ENCODE measurements at regions not wholly inside any gene's neighbourhood (a gene's known extent, or its start where the extent isn't known, plus 50 kb on each side); places are given as distances from the start of the nearest gene placed in this dataset.

- H3K27me3 ChIP-seq (ENCODE audit: control insufficient read depth in 3 of 3, insufficient read depth in 3 of 3, low read length in 3 of 3) = no peaks in the 10 kb centered on the region
- H3K4me3 ChIP-seq (ENCODE audit: low read depth in 1 of 3, low read length in 3 of 3) = no peak overlapping the region
- H3K27ac ChIP-seq (ENCODE audit: low read depth in 1 of 3, low read length in 2 of 3) = no peak overlapping the region
- FAIRE-seq (no peak), DNase-seq (no peak)
- H3K4me1 ChIP-seq (ENCODE audit: control insufficient read depth in 3 of 3, insufficient read depth in 2 of 3, low read depth in 1 of 3, low read length in 2 of 3) = no peaks in the 10 kb centered on the region
- no peaks in the 10 kb centered on the region for H3K9me3 ChIP-seq (ENCODE audit: control insufficient read depth in 2 of 2, insufficient read depth in 1 of 2, low read depth in 1 of 2, low read length in 1 of 2)
- H3K36me3 ChIP-seq (ENCODE audit: control insufficient read depth in 3 of 3, insufficient read depth in 2 of 3, low read depth in 1 of 3, low read length in 3 of 3) = no peaks in the 10 kb centered on the region
Observed at GRCh38 chrX:76076124-76076523, 96.7 kb upstream of the PBDC1 start.

GRCh38 chrX:76109654-76110053 lies 63.2 kb upstream of the PBDC1 start:
- FAIRE-seq (no peak), DNase-seq (no peak)
- WGBS, 3 donors = 24 to 31% (median 27%) methylated on average over 3 to 4 of the region's 4 CpGs
- no peaks in the 10 kb centered on the region for H3K36me3 ChIP-seq (ENCODE audit: control insufficient read depth in 3 of 3, insufficient read depth in 2 of 3, low read depth in 1 of 3, low read length in 3 of 3)
- H3K9me3 ChIP-seq (ENCODE audit: control insufficient read depth in 2 of 2, insufficient read depth in 1 of 2, low read depth in 1 of 2, low read length in 1 of 2) = no peaks in the 10 kb centered on the region
- no peak overlapping the region for H3K4me3 ChIP-seq (ENCODE audit: low read depth in 1 of 3, low read length in 3 of 3)
- H3K4me1 ChIP-seq (ENCODE audit: control insufficient read depth in 3 of 3, insufficient read depth in 2 of 3, low read depth in 1 of 3, low read length in 2 of 3) = no peaks in the 10 kb centered on the region
- H3K27me3 ChIP-seq (ENCODE audit: control insufficient read depth in 3 of 3, insufficient read depth in 3 of 3, low read length in 3 of 3) = no peaks in the 10 kb centered on the region
- no peak overlapping the region for H3K27ac ChIP-seq (ENCODE audit: low read depth in 1 of 3, low read length in 2 of 3)
